Putamen (tissue), 1 donor: ENCODE measurements at regions not wholly inside any gene's neighbourhood (a gene's known extent, or its start where the extent isn't known, plus 50 kb on each side); places are given as distances from the start of the nearest gene placed in this dataset.

Experiments used
- DNase-seq: peaks from one replicate; pipeline ENCODE4 v3.0.0-alpha.2; 2016; ENCODE audit warnings: low spot score

GRCh38 chr19:5235458-5236219 is 105.0 kb downstream of the PTPRS start:
- no peak for DNase-seq

GRCh38 chr19:5234412-5234811 is 106.2 kb downstream of the PTPRS start:
- DNase-seq: no peak

GRCh38 chr19:5232798-5233505 is 107.7 kb downstream of the PTPRS start:
- DNase-seq: no peak

- no peak for DNase-seq
These were observed 108.5 kb downstream of the PTPRS start for GRCh38 chr19:5231857-5232678.

GRCh38 chr19:5230730-5231555 is 109.7 kb downstream of the PTPRS start:
- DNase-seq: no peak

GRCh38 chr19:5229778-5230335 is 110.8 kb downstream of the PTPRS start:
- no peak for DNase-seq

GRCh38 chr19:5228932-5229777 is 111.5 kb downstream of the PTPRS start:
- no peak for DNase-seq

- no peak for DNase-seq
These were observed 112.1 kb downstream of the PTPRS start for GRCh38 chr19:5228490-5228889.

- DNase-seq: no peak
These were observed 114.9 kb downstream of the PTPRS start for GRCh38 chr19:5225486-5226345.

GRCh38 chr19:5224480-5224879 is 116.1 kb downstream of the PTPRS start:
- DNase-seq: no peak

- DNase-seq: no peak
These were observed 117.7 kb downstream of the PTPRS start for GRCh38 chr19:5222821-5223321.

- DNase-seq: no peak
These were observed 118.4 kb downstream of the PTPRS start for GRCh38 chr19:5222178-5222577.

- no peak for DNase-seq
These were observed 119.7 kb downstream of the PTPRS start for GRCh38 chr19:5220866-5221265.

GRCh38 chr19:5220361-5220760 is 120.3 kb downstream of the PTPRS start:
- DNase-seq: no peak

- DNase-seq: no peak
These were observed 120.9 kb downstream of the PTPRS start for GRCh38 chr19:5219551-5220304.

- DNase-seq: no peak
These were observed 121.6 kb downstream of the PTPRS start for GRCh38 chr19:5218963-5219530.

GRCh38 chr19:5218255-5218855 is 122.3 kb downstream of the PTPRS start:
- no peak for DNase-seq

- no peak for DNase-seq
These were observed 123.4 kb downstream of the PTPRS start for GRCh38 chr19:5217171-5217570.
